NCI-H1105 treated with DMSO at 0.1 percent for 48 hours (cell line): ENCODE measurements at regions not wholly inside any gene's neighbourhood (a gene's known extent, or its start where the extent isn't known, plus 50 kb on each side); places are given as distances from the start of the nearest gene placed in this dataset.
A peak's percentile ranks its signal among the peaks of the same experiment; 100 is the strongest.

Source experiments
- DNase-seq: peaks from one replicate; lab custom pipeline; 2025; lab: John Stamatoyannopoulos, UW

GRCh38 chr2:235358981-235359471, 134.8 kb upstream of the AGAP1 start:
- DNase-seq, result no peak

DNA sequence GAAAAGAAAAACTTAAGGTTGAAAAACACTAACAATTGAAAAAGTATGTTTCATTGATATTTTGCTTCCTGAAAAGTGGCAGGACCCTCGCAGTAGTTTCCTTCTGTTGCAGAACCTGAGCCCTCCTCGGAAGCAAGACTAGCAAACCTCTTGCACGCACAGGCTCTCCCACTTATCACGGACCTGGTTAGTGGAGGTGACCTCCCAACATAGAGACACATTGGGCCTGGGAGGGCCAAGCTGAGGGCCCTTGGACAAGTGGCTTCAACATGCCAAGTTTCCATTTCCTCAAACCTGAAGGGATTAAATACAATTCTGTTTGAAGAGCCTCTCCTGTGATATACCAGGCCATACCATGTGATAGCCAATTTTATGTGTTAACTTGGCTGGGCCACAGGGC, 133.4 kb upstream of the AGAP1 start:
- no peak for DNase-seq

- DNase-seq, result no peak
Measured at GRCh38 chr2:235365743-235366142, 128.1 kb upstream of the AGAP1 start.

GRCh38 chr2:235366390-235366789, 127.5 kb upstream of the AGAP1 start:
- no peak for DNase-seq

DNA sequence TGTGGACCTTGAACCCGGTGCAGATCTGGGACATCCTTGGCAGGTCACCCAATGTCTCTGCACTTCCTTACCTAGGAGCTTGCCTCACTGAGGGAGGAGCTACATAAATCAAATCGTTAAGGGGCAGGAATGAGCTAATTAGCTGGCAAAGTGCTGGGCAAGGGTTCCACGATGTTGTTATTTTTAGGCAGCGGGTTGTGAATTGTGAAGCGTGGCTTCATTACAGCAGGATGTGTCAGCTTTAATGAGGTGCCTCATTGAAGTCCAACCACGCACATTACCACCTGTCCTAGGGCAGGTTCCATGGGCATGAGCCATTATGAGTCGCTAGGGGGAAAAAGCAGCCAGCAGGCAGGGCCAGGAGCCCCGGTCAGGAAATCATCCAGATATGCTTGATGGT, 127.0 kb upstream of the AGAP1 start:
- no peak for DNase-seq

- peak; percentile 9 for DNase-seq
Measured at GRCh38 chr2:235371018-235371417, 122.8 kb upstream of the AGAP1 start.

- DNase-seq, result no peak
Measured at GRCh38 chr2:235373171-235373570, 120.7 kb upstream of the AGAP1 start.

DNA sequence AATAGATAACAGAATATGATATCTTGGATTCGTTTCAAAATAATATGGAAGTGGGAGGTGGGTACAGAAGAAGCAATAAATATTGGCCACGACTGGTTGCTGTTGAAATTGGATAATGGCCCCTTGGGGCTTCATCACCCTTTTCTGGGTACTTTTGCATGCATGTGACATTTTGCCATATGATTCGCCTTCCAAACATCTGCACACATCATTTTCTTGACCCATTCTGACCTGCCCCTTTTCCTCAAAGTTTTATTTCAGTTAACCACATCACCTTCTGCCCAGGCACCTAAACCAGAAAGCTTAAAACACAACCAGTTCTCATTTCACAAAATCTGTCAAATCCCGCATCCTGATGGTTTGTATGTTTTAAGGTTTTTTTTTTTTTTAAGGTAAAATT, 116.7 kb upstream of the AGAP1 start:
- DNase-seq, result no peak

GRCh38 chr2:235378246-235378645, 115.6 kb upstream of the AGAP1 start:
- DNase-seq, result no peak

DNA sequence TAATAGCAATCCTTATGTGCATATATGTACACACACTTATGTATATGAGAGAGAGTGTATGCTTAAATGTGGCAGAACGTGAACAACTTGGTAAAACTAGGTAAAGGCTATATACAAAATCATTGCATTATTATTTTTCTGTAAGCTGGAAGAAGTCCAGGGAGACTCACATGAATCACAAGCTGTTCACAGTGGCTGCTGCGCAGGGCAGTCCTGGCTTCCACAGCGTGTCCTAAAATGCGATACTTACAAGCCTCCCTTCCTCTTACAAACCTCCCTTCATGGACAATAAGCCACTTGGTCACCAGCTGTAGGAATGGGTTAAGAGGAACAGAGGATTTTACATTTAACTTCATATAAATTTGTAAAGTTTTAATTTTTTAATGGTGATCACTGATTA, 114.9 kb upstream of the AGAP1 start:
- DNase-seq, result no peak

- DNase-seq, result no peak
Measured at GRCh38 chr2:235381261-235381912, 112.5 kb upstream of the AGAP1 start.

DNA sequence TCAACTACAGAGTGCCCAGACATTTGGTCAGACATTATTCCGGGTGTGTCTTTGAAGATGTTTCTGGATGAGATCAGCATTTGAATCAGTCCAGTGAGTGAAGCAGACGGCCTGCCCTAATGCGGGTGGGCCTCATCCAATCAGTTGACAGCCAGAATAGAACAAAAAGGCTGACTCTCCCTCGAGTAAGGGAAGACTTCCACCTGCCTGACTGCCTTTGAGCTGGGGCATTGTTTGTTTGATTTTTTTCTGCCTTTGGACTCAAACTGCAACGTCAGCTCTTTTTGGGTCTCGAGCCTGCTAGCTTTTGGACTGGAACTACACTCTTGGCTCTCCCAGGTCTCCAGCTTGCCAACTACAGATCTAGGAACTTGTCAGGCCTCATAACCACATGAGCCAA, 111.7 kb upstream of the AGAP1 start:
- DNase-seq, result no peak

- DNase-seq, result no peak
Measured at GRCh38 chr2:235382601-235383000, 111.2 kb upstream of the AGAP1 start.

GRCh38 chr2:235383272-235383843, 110.5 kb upstream of the AGAP1 start:
- no peak for DNase-seq

GRCh38 chr2:235384624-235385023, 109.2 kb upstream of the AGAP1 start:
- no peak for DNase-seq

DNA sequence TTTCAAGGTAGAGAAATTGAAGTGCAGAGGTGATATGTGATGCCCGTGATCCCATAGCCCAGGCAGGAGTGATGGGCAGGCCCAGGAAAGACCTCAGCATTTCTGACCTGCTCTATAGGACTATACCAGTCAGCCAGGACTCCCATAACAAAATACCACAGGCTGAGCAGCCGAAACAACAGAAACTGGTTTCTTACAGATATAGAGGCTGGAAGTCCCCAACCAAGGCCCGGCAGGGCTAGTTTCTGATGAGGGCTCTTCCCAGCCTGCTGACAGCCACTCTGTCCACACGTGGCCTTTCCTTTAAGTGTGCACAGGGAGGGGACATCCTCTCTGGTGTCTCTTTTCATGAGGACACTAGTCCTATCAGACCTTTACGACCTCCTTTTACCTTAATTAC, 104.2 kb upstream of the AGAP1 start:
- DNase-seq, result no peak

- no peak for DNase-seq
Measured at GRCh38 chr2:235390108-235390815, 103.6 kb upstream of the AGAP1 start.

DNA sequence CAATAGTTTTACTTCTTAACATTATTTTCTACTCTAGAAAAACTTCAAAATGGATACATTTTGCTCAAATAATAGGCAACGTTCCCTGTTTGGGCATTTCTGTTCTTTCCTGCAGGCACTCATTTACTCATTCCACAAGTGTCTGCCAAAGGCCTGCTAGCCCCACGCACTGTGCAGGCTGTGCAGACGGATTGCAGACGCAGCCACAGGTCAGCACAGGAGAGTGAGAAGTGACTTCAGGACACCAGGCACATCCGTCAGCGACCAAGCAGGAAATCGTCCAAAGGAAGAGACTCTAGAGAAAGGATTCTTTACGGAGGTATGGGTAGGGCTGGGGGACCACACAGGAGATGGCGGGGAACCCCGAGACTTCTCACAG, 103.0 kb upstream of the AGAP1 start:
- DNase-seq, result no peak

DNA sequence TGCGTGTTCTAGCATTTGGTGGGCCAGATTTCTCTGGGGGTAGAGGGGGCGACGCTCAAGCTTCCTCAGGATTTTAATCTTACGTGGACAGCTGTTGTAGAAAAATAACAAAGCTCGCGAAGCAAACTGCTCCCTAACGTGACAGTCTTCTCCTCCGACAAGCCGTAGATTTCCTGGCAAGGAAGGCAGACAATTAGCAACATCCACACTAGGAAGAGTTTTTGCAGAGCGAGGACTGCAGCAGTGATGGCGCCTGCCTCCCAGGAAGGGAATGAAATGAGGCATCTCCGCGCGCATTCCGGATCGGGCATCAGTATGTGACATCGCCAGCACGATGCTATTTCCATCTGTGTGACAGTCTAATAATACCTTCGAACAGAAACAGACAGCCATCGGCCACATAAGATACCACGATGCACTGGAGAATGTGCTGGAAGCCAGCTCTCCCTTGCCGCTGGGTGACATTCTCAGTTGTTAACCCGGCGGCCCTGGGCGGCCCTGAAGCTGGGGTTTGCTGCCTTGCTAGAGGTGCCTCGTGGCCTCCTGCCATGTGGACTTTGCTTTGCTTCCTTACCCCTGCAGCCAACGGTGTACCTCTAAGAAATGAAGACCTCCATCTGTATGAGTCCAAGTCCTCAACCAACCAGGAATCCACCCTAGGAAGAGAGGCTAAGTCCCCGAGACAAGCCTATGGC, 101.8 kb upstream of the AGAP1 start:
- no peak for DNase-seq

DNA sequence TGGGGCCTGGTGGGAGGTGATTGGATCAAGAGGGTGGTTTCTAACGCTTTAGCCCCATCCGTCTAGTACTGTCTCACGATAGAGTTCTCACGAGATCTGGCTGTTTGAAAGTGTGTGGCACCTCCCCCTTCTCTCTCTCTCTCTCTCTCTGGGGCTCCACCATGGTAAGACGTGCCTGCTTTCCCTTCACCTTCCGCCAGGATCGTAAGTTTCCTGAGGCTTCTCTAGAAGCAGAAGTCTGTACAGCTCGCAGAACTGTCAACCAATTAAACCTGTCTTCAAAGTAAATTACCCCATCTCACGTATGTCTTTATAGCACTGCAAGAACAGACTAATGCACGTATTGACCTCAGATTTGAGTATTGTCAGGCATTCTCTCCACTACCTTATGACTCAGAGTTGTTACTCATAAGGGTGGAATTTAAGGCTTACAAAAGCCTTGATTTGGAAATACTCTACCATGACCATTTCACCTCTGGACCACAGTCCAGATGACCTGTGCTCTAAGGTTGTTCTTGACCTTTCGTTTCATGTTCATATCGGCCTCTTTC, 99.5 kb upstream of the AGAP1 start:
- no peak for DNase-seq

DNA sequence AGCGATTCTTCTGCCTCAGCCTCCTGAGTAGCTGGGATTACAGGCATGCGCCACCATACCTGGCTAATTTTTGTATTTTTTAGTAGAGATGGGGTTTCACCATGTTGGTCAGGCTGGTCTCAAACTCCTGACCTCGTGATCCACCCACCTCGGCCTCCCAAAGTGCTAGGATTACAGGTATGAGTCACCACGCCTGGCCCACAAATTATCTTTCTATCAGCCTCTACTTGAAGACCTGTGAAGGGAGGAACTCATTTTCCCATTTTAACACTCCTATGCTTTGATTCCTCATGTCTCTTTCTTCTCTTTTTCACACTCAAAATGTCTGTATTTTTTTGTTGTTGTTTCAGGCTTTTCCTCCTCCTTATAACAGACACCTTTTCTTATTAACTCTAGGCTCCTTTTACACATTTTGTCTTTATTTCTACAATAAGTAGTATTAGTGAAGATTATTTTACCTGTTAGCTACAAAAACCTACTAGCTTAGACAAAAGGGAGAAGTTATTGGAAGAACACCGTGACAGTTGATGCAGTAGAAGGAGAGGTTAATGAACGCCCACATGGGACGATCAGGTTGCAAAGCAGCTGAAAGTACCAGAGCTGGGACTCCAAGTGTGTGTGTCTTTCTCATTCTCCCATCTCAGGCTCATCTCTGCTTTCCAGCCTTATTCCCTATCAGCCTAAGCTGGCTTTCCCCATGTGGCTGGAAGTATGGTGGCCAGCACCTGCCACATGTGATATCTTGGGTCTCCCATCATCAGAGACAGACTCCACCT, 97.6 kb upstream of the AGAP1 start:
- DNase-seq, result no peak

GRCh38 chr2:235398321-235398720, 95.5 kb upstream of the AGAP1 start:
- DNase-seq, result no peak
